HCT116 (cell line): ENCODE measurements at regions not wholly inside any gene's neighbourhood (a gene's known extent, or its start where the extent isn't known, plus 50 kb on each side); places are given as distances from the start of the nearest gene placed in this dataset.

ENCODE experiments used
- ATAC-seq: fragments of 200-7000 bp; cut with Tn5 transposase; 2 replicates; pipeline ENCODE4 v1.9.1; 2020; ENCODE audit warnings: mild to moderate bottlenecking, moderate library complexity
- BruUV-seq: library from RNA; stranded (reverse); fragments of 400-500 nt; replicated peaks from 2 replicates; lab custom pipeline; 2021; lab: Mats Ljungman, UMichigan
- CTCF ChIA-PET: fragments of 300-600 bp; sonication (Branson Sonifier 250); formaldehyde crosslinking; loops from one replicate; lab custom pipeline; 2021; ENCODE audit warnings: antibody characterized with exemption; lab: Charles Lee
- POLR2A ChIA-PET: fragments of 300-600, 350-600 bp; sonication (Branson Sonifier 250); formaldehyde crosslinking; loops from one replicate; lab custom pipeline; 2021; ENCODE audit warnings: antibody characterized with exemption; lab: Charles Lee
- RAD21 ChIA-PET, 2 experiments: fragments of 300-600 bp; sonication (Branson Sonifier 250); formaldehyde crosslinking; loops; one replicate each; lab custom pipeline; 2023; ENCODE audit warnings: low total read pairs in 2 of 2; ENCODE audit not compliant: uncharacterized antibody in 2 of 2, unreplicated experiment in 2 of 2, low non-redundant PET in 1 of 2; lab: Charles Lee
- DNase-seq: peaks from one replicate; pipeline ENCODE4 v3.0.0-alpha.2; 2010; ENCODE audit warnings: low read depth, low spot score
- H2AFZ ChIP-seq: fragments of 200-600 bp; shearing (Covaris generic), sonication (generic); 2 replicates; pipeline ENCODE4 v1.6.1; 2017; ENCODE audit warnings: low read depth, mixed run types, mixed read lengths, antibody characterized with exemption, low read length; ENCODE audit not compliant: poor library complexity, severe bottlenecking
- H3K27ac ChIP-seq: 2 replicates; pipeline ENCODE4 v1.5.1; 2012; ENCODE audit warnings: low read depth, low read length
- H3K27me3 ChIP-seq: fragments of 200-600 bp; sonication (generic); 2 replicates; pipeline ENCODE4 v1.6.1; 2016; ENCODE audit warnings: mixed run types, low read length, mixed read lengths; ENCODE audit not compliant: insufficient read depth
- H3K36me3 ChIP-seq, 2 experiments: fragments of 200-500 bp in 1 of 2; fragments of 200-600 bp in 1 of 2; sonication (Bioruptor generic) in 1 of 2; sonication (generic) in 1 of 2; 2 replicates each; pipeline versions ENCODE4 v1.5.1 to v1.6.1; 2014 to 2016; ENCODE audit warnings: low read length in 2 of 2, inconsistent platforms in 1 of 2, mixed read lengths in 1 of 2, mixed run types in 1 of 2; ENCODE audit not compliant: insufficient read depth in 2 of 2, control insufficient read depth in 1 of 2
- H3K4me1 ChIP-seq, 2 experiments: fragments of 200-600 bp in 1 of 2; sonication (generic) in 1 of 2; 2 replicates each; pipeline versions ENCODE4 v1.5.1 to v1.6.1; 2012 to 2017; ENCODE audit warnings: low read length in 2 of 2, inconsistent platforms in 1 of 2, mild to moderate bottlenecking in 1 of 2, mixed read lengths in 1 of 2, mixed run types in 1 of 2, moderate library complexity in 1 of 2; ENCODE audit not compliant: insufficient read depth in 2 of 2, control insufficient read depth in 1 of 2
- H3K4me2 ChIP-seq: fragments of 200-600 bp; sonication (generic); 2 replicates; pipeline ENCODE4 v1.6.1; 2017; ENCODE audit warnings: mixed run types, low read length, mixed read lengths
- H3K4me3 ChIP-seq, 2 experiments: fragments of 200-600 bp in 1 of 2; sonication (generic) in 1 of 2; replicated peaks in 1 of 2; 2 replicates each; pipeline ENCODE4 v1.5.1; 2011 to 2016; ENCODE audit warnings: low read length in 2 of 2, control low read depth in 1 of 2, low read depth in 1 of 2, mild to moderate bottlenecking in 1 of 2, mixed read lengths in 1 of 2, mixed run types in 1 of 2
- H3K79me2 ChIP-seq: fragments of 200-600 bp; sonication (generic); 2 replicates; pipeline ENCODE4 v1.6.1; 2017; ENCODE audit warnings: mild to moderate bottlenecking, mixed run types, low read length, moderate library complexity, mixed read lengths; ENCODE audit not compliant: insufficient read depth
- H3K9ac ChIP-seq: fragments of 200-600 bp; sonication (generic); 2 replicates; pipeline ENCODE4 v1.6.1; 2016; ENCODE audit warnings: low read length, mixed read lengths
- H3K9me2 ChIP-seq: fragments of 200-600 bp; sonication (generic), shearing (Covaris generic); 2 replicates; pipeline ENCODE4 v1.6.1; 2017; ENCODE audit warnings: mixed run types, mild to moderate bottlenecking, moderate library complexity; ENCODE audit not compliant: insufficient read depth
- H3K9me3 ChIP-seq, 2 experiments: fragments of 200-500 bp in 1 of 2; fragments of 200-600 bp in 1 of 2; sonication (Bioruptor generic) in 1 of 2; sonication (generic) in 1 of 2; 2 replicates each; pipeline ENCODE4 v1.6.1; 2014 to 2017; ENCODE audit warnings: low read length in 2 of 2, mixed read lengths in 2 of 2, inconsistent platforms in 1 of 2, low read depth in 1 of 2, mild to moderate bottlenecking in 1 of 2, mixed run types in 1 of 2, moderate library complexity in 1 of 2; ENCODE audit not compliant: control insufficient read depth in 1 of 2, insufficient read depth in 1 of 2
- H4K20me1 ChIP-seq: fragments of 200-600 bp; sonication (generic), shearing (Covaris generic); 2 replicates; pipeline ENCODE4 v1.6.1; 2017; ENCODE audit warnings: mixed run types, mild to moderate bottlenecking, moderate library complexity; ENCODE audit not compliant: insufficient read depth
- EGR1 ChIP-seq: IDR thresholded peaks from 2 replicates; pipeline ENCODE4 v1.6.1; 2012; ENCODE audit warnings: low read depth
- POLR2AphosphoS5 ChIP-seq: IDR thresholded peaks from 2 replicates; pipeline ENCODE4 v1.6.1; 2011; ENCODE audit warnings: mild to moderate bottlenecking, low read depth, low read length, moderate library complexity
- RAD21 ChIP-seq: IDR thresholded peaks from 2 replicates; pipeline ENCODE4 v1.6.1; 2012; ENCODE audit warnings: low read depth, mild to moderate bottlenecking
- SP1 ChIP-seq: IDR thresholded peaks from 2 replicates; pipeline ENCODE4 v1.6.1; 2012; ENCODE audit warnings: low read depth
- SRF ChIP-seq: IDR thresholded peaks from 2 replicates; pipeline ENCODE4 v1.6.1; 2012; ENCODE audit warnings: low read depth
- YY1 ChIP-seq: IDR thresholded peaks from 2 replicates; pipeline ENCODE4 v1.6.1; 2011; ENCODE audit warnings: low read length, low read depth, moderate library complexity, mild to moderate bottlenecking; ENCODE audit not compliant: insufficient replicate concordance; ENCODE audit errors: extremely low read depth
- ZNF274 ChIP-seq: fragments of 200-500 bp; sonication (Bioruptor generic); IDR thresholded peaks from 2 replicates; pipeline ENCODE4 v1.6.1; 2014; ENCODE audit warnings: mild to moderate bottlenecking, low read depth, low read length, inconsistent platforms
- intact Hi-C: fragments of 100-400 bp; cut with micrococcal nuclease; formaldehyde crosslinking; loops from 2 replicates; pipeline ENCODE4 v1.10.0; 2022
- TF ChIP-seq, protein P1 (sequence below): IDR thresholded peaks from 2 replicates; pipeline ENCODE4 v1.6.1; 2012
- TF ChIP-seq, protein P2 (sequence below): IDR thresholded peaks from 2 replicates; pipeline ENCODE4 v1.6.1; 2012; ENCODE audit warnings: low read depth
- TF ChIP-seq, protein P3 (sequence below): IDR thresholded peaks from 2 replicates; pipeline ENCODE4 v1.6.1; 2011; ENCODE audit warnings: mild to moderate bottlenecking, low read length, moderate library complexity; ENCODE audit not compliant: insufficient replicate concordance; ENCODE audit errors: extremely low read depth
- TF ChIP-seq, protein P4 (sequence below): IDR thresholded peaks from 2 replicates; pipeline ENCODE4 v1.6.1; 2012

DNA sequence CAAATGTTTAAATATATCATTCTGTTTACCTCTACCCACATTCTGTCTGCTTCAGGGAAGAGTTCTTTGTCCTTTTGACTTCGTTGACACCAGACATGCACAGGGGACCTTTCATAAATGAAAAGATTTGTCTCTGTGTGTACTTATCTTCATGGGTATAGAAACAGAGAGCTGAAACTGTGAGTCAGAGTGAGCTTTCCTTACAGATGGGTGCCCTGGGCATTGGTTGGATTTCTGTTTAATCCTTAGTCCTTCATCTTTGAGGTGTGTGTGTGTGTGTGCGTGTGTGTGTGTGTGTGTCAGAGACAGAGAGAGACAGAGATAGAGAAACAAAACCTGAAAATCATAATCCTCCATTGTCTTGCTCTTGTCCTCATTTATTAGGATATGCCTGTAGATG, 517.4 kb downstream of the TUSC7 start:
- no peak for TF ChIP-seq ZNF274
- TF ChIP-seq POLR2AphosphoS5 = no peak
- no peak for TF ChIP-seq SP1
- TF ChIP-seq, protein P1, sequence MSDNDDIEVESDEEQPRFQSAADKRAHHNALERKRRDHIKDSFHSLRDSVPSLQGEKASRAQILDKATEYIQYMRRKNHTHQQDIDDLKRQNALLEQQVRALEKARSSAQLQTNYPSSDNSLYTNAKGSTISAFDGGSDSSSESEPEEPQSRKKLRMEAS = no peak
- TF ChIP-seq, protein P2, sequence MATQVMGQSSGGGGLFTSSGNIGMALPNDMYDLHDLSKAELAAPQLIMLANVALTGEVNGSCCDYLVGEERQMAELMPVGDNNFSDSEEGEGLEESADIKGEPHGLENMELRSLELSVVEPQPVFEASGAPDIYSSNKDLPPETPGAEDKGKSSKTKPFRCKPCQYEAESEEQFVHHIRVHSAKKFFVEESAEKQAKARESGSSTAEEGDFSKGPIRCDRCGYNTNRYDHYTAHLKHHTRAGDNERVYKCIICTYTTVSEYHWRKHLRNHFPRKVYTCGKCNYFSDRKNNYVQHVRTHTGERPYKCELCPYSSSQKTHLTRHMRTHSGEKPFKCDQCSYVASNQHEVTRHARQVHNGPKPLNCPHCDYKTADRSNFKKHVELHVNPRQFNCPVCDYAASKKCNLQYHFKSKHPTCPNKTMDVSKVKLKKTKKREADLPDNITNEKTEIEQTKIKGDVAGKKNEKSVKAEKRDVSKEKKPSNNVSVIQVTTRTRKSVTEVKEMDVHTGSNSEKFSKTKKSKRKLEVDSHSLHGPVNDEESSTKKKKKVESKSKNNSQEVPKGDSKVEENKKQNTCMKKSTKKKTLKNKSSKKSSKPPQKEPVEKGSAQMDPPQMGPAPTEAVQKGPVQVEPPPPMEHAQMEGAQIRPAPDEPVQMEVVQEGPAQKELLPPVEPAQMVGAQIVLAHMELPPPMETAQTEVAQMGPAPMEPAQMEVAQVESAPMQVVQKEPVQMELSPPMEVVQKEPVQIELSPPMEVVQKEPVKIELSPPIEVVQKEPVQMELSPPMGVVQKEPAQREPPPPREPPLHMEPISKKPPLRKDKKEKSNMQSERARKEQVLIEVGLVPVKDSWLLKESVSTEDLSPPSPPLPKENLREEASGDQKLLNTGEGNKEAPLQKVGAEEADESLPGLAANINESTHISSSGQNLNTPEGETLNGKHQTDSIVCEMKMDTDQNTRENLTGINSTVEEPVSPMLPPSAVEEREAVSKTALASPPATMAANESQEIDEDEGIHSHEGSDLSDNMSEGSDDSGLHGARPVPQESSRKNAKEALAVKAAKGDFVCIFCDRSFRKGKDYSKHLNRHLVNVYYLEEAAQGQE = no peak
- no peak for TF ChIP-seq EGR1
- no peak for TF ChIP-seq RAD21
- no peak for TF ChIP-seq YY1
- TF ChIP-seq, protein P3, sequence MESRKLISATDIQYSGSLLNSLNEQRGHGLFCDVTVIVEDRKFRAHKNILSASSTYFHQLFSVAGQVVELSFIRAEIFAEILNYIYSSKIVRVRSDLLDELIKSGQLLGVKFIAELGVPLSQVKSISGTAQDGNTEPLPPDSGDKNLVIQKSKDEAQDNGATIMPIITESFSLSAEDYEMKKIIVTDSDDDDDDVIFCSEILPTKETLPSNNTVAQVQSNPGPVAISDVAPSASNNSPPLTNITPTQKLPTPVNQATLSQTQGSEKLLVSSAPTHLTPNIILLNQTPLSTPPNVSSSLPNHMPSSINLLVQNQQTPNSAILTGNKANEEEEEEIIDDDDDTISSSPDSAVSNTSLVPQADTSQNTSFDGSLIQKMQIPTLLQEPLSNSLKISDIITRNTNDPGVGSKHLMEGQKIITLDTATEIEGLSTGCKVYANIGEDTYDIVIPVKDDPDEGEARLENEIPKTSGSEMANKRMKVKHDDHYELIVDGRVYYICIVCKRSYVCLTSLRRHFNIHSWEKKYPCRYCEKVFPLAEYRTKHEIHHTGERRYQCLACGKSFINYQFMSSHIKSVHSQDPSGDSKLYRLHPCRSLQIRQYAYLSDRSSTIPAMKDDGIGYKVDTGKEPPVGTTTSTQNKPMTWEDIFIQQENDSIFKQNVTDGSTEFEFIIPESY = no peak
- TF ChIP-seq, protein P4, sequence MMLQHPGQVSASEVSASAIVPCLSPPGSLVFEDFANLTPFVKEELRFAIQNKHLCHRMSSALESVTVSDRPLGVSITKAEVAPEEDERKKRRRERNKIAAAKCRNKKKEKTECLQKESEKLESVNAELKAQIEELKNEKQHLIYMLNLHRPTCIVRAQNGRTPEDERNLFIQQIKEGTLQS = no peak
- no peak for TF ChIP-seq SRF
- TF ChIP-seq, all 23 proteins: peak for 0
- BruUV-seq = no TSS peak
- Histone ChIP-seq H3K4me2 (no peak overlapping the region), H3K36me3 (no peaks in the 10 kb centered on the region), H3K9ac (no peak overlapping the region), H4K20me1 (no peaks in the 10 kb centered on the region), H3K4me3 (no peak overlapping the region), H3K27me3 (no peaks in the 10 kb centered on the region), H3K27ac (no peak overlapping the region), H3K9me3 (no peaks in the 10 kb centered on the region), H3K4me1 (no peaks in the 10 kb centered on the region), H2AFZ (no peak overlapping the region), H3K79me2 (no peaks in the 10 kb centered on the region), H3K9me2 (no peaks in the 10 kb centered on the region)
- no peak for DNase-seq
- ChIA-PET RAD21 (no interaction called here), CTCF (no interaction called here), POLR2A (no interaction called here)
- intact Hi-C loops = no loop called here
- ATAC-seq = no peak
